Esophagus (tissue), 2 donors: ENCODE measurements at regions not wholly inside any gene's neighbourhood (a gene's known extent, or its start where the extent isn't known, plus 50 kb on each side); places are given as distances from the start of the nearest gene placed in this dataset.

ENCODE experiments used
- H3K27ac ChIP-seq, 2 donors: one replicate each; pipeline ENCODE4 v1.5.1; 2013; ENCODE audit warnings: low read depth in 2 of 2, mild to moderate bottlenecking in 2 of 2, inconsistent platforms in 1 of 2, low read length in 1 of 2, moderate library complexity in 1 of 2
- H3K27me3 ChIP-seq, 2 donors: one replicate each; pipeline ENCODE4 v1.6.1; 2013; ENCODE audit warnings: low read length in 2 of 2, control low read depth in 1 of 2, mild to moderate bottlenecking in 1 of 2; ENCODE audit not compliant: insufficient read depth in 2 of 2, control insufficient read depth in 1 of 2
- H3K36me3 ChIP-seq, 2 donors: one replicate each; pipeline ENCODE4 v1.6.1; 2013; ENCODE audit warnings: low read length in 1 of 2; ENCODE audit not compliant: control insufficient read depth in 2 of 2, insufficient read depth in 2 of 2
- H3K4me1 ChIP-seq, 2 donors: one replicate each; pipeline ENCODE4 v1.6.1; 2013; ENCODE audit warnings: low read length in 1 of 2; ENCODE audit not compliant: control insufficient read depth in 2 of 2, insufficient read depth in 2 of 2
- H3K4me3 ChIP-seq, 2 donors: one replicate each; pipeline ENCODE4 v1.5.1; 2013; ENCODE audit warnings: low read length in 2 of 2, mild to moderate bottlenecking in 2 of 2, low read depth in 1 of 2, moderate library complexity in 1 of 2
- H3K9me3 ChIP-seq, 2 donors: one replicate each; pipeline ENCODE4 v1.6.1; 2013; ENCODE audit warnings: mild to moderate bottlenecking in 2 of 2, low read depth in 1 of 2, low read length in 1 of 2, moderate library complexity in 1 of 2; ENCODE audit not compliant: control insufficient read depth in 2 of 2, insufficient read depth in 1 of 2
- WGBS, 2 donors: extraction: QIAGEN DNeasy Blood & Tissue Kit; methylation state at CpG; one replicate each; pipeline ENCODE4 v1.1.7; 2013; 5-methylcytosine and 5-hydroxymethylcytosine counted together
- donor health status: healthy with polysubstance abuse.
- donor health status: Bipolar disorder and iron deficiency.

DNA sequence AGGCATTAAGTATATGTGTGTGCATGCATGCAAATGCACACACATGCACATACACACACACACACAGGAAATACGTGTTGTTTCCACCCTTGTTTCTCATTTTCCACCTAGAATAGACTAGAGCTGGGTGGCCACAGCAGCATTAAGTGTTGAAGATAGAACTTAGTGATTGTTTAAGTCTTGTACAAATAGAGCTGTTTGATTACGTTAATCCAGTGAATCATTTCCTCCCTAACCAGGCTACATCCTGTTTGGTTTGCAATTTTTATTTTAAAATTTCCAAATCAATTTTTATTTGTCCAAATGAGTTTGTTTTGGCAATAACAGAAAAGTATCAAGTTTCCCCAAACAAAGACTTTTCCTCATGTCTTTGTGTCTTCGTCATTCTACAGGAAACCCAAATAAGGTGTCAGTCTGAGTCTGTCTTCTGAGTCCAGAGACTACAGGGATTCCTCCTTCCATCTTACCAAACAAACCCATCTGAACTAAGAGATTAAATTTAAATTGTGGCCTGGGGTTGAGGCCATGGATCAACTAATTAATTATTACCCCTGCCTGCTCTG is 74.6 kb upstream of the GALNT5 start:
- WGBS, 2 donors = 19 to 24% methylated on average over 3 of the region's 3 CpGs
- no peak overlapping the region for H3K4me3 ChIP-seq

DNA sequence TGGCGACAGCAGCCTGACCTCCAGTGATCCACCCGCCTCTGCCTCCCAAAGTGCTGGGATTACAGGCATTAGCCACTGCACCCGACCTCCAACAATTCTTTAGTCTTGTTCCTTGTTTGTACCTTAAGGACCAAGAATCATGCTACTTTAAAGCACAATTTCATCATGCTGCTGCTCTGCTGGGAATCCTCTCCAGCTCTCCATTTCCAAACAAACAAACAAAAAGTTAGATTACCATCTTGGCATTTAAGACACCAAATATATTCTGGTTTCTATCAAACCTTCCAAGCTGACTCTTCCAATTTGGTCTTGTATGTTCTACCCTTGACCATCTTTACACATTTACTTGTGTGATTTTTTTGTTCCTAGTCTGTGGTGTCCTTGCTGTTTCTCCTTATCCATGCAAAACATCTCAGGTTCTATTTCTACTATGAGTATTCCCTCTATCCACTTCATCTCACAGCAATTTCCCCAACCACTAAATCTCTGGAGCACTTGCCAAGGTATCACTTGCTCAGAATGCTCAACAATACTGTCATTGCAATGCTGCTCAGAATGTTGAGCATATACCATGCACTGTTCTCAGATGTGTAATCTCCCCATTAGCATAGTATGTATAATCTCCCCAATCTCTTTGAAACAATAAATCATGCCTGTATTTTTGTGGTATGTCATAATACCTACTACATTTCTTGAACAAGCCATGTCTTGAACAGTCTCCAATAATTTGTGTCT is 73.2 kb upstream of the GALNT5 start:
- H3K9me3 ChIP-seq = no peaks in the 10 kb centered on the region
- H3K27me3 ChIP-seq = no peaks in the 10 kb centered on the region
- no peaks in the 10 kb centered on the region for H3K36me3 ChIP-seq
- no peak overlapping the region for H3K27ac ChIP-seq
- H3K4me1 ChIP-seq = no peaks in the 10 kb centered on the region
- 82 to 87% methylated on average over 3 of the region's 3 CpGs for WGBS, 2 donors
- H3K4me3 ChIP-seq = no peak overlapping the region

More for the DNA sequence above, 74.6 kb upstream of the GALNT5 start:
- Histone ChIP-seq H3K9me3 (no peaks in the 10 kb centered on the region), H3K4me1 (no peaks in the 10 kb centered on the region), H3K36me3 (no peaks in the 10 kb centered on the region), H3K27me3 (no peaks in the 10 kb centered on the region), H3K27ac (no peak overlapping the region)

GRCh38 chr2:157185476-157186227 is 71.9 kb upstream of the GALNT5 start:
- Histone ChIP-seq H3K27me3 (no peaks in the 10 kb centered on the region), H3K4me3 (no peak overlapping the region), H3K4me1 (no peaks in the 10 kb centered on the region), H3K36me3 (no peaks in the 10 kb centered on the region), H3K9me3 (no peaks in the 10 kb centered on the region), H3K27ac (no peak overlapping the region)
- 85 to 87% methylated on average over 4 of the region's 4 CpGs for WGBS, 2 donors

DNA sequence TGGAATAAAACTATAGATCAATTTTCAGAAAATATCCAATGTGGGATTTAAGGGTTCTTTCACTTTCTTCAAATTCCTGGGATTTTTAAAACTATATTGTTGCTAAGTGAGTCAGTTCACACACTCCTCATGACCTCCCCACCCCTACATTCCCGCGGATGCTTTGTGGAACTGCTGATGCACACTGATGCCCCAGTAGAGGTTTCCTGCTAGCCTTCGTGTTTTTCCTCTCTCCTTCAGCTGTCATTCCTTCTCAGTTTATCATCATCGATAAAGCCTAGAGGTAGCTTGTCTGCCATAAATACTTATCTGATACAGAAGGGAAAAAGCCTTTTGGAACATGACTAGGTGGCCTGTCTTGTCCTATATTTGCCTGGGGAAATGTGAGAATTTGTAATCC is 67.4 kb upstream of the GALNT5 start:
- Histone ChIP-seq H3K27me3 (no peaks in the 10 kb centered on the region), H3K9me3 (no peaks in the 10 kb centered on the region), H3K27ac (no peak overlapping the region), H3K4me1 (no peaks in the 10 kb centered on the region), H3K36me3 (no peaks in the 10 kb centered on the region), H3K4me3 (no peak overlapping the region)
- WGBS, 2 donors = 83 to 85% methylated on average over 4 of the region's 4 CpGs

- Histone ChIP-seq H3K27ac (no peak overlapping the region), H3K4me1 (no peaks in the 10 kb centered on the region), H3K27me3 (no peaks in the 10 kb centered on the region), H3K4me3 (no peak overlapping the region), H3K36me3 (no peaks in the 10 kb centered on the region), H3K9me3 (no peaks in the 10 kb centered on the region)
- 96 to 97% methylated on average over 2 of the region's 2 CpGs for WGBS, 2 donors
Observed at GRCh38 chr2:157191186-157191585, 66.3 kb upstream of the GALNT5 start.

GRCh38 chr2:157192445-157193423 is 64.8 kb upstream of the GALNT5 start:
- Histone ChIP-seq H3K4me1 (no peaks in the 10 kb centered on the region), H3K4me3 (no peak overlapping the region), H3K27me3 (no peaks in the 10 kb centered on the region), H3K27ac (no peak overlapping the region), H3K36me3 (no peaks in the 10 kb centered on the region), H3K9me3 (no peaks in the 10 kb centered on the region)
- 83 to 84% methylated on average over 8 of the region's 8 CpGs for WGBS, 2 donors

DNA sequence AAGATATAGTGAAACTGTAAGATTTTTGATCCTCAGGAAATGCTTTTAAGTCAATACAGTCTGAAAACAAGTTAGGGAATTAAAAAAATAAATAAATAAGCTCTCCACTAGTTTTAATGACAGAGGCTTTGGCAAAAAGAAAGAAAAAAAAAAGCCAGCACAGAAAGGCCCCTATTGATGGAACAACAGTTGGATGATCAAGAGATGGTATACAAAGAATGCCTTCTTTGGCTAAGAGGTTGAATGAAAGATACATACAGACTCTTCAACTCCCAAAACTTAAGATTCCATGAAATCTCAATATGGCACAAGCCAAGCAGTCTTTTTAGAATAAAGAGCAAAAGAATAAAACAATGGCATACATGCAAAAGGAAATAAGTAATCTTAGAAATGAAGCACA is 64.0 kb upstream of the GALNT5 start:
- Histone ChIP-seq H3K4me3 (no peak overlapping the region), H3K4me1 (no peaks in the 10 kb centered on the region), H3K27me3 (no peaks in the 10 kb centered on the region)

GRCh38 chr2:157194097-157194688 is 63.3 kb upstream of the GALNT5 start:
- H3K27ac ChIP-seq = no peak overlapping the region

More for the DNA sequence above, 64.0 kb upstream of the GALNT5 start:
- Histone ChIP-seq H3K36me3 (no peaks in the 10 kb centered on the region), H3K9me3 (no peaks in the 10 kb centered on the region), H3K27ac (no peak overlapping the region)

GRCh38 chr2:157194844-157195243 is 62.7 kb upstream of the GALNT5 start:
- H3K36me3 ChIP-seq = no peaks in the 10 kb centered on the region
- H3K27ac ChIP-seq = no peak overlapping the region
- H3K4me3 ChIP-seq = no peak overlapping the region
- H3K4me1 ChIP-seq = no peaks in the 10 kb centered on the region
- WGBS, 2 donors = 75 to 79% methylated on average over 4 of the region's 4 CpGs
- no peaks in the 10 kb centered on the region for H3K9me3 ChIP-seq
- no peaks in the 10 kb centered on the region for H3K27me3 ChIP-seq

More at GRCh38 chr2:157194097-157194688, 63.3 kb upstream of the GALNT5 start:
- H3K4me1 ChIP-seq = no peaks in the 10 kb centered on the region
- no peaks in the 10 kb centered on the region for H3K9me3 ChIP-seq
- H3K36me3 ChIP-seq = no peaks in the 10 kb centered on the region
- no peak overlapping the region for H3K4me3 ChIP-seq
- no peaks in the 10 kb centered on the region for H3K27me3 ChIP-seq
- WGBS, 2 donors = 1 to 9% methylated on average over 2 of the region's 2 CpGs
